Prostate gland (tissue), 2 donors: ENCODE measurements at regions not wholly inside any gene's neighbourhood (a gene's known extent, or its start where the extent isn't known, plus 50 kb on each side); places are given as distances from the start of the nearest gene placed in this dataset.

ENCODE experiments used
- POLR2A ChIP-seq: fragments of 450-650 bp; IDR thresholded peaks from one replicate; pipeline ENCODE4 v1.6.1; 2016; ENCODE audit warnings: antibody characterized with exemption, mild to moderate bottlenecking
- POLR2AphosphoS5 ChIP-seq: sonication (generic); formaldehyde crosslinking; IDR thresholded peaks from one replicate; pipeline ENCODE4 v1.6.1; 2017; ENCODE audit warnings: antibody characterized with exemption
- TF ChIP-seq, protein P1 (sequence below), 4 experiments: fragments of 200-600 bp in 2 of 4; fragments of 450-650 bp in 2 of 4; sonication (generic) in 2 of 4; IDR thresholded peaks; 1 replicate in 3 of 4; 2 replicates in 1 of 4; pipeline ENCODE4 v1.5.1; 2016 to 2019; ENCODE audit warnings: antibody characterized with exemption in 4 of 4, mild to moderate bottlenecking in 2 of 4, moderate library complexity in 2 of 4

DNA sequence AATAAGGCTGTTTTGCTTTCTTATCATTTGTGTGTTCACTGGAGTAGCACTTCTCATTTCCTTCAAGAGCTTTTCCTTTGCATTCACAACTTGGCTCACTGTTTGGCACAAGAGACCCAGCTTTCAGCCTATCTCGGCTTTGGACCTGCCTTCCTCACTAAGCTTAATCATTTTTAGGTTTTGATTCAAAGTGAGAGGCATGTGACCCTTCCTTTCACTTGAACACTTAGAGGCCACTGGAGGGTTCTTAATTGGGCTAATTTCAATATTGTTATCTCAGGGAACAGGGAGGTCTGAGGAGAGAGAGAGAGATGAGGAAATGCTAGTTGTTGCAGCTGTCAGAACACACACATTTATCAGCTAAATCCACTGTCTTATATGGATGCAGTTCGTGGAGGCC lies 82.9 kb upstream of the SCAF8 start:
- TF ChIP-seq POLR2A = no peak
- TF ChIP-seq, protein P1, sequence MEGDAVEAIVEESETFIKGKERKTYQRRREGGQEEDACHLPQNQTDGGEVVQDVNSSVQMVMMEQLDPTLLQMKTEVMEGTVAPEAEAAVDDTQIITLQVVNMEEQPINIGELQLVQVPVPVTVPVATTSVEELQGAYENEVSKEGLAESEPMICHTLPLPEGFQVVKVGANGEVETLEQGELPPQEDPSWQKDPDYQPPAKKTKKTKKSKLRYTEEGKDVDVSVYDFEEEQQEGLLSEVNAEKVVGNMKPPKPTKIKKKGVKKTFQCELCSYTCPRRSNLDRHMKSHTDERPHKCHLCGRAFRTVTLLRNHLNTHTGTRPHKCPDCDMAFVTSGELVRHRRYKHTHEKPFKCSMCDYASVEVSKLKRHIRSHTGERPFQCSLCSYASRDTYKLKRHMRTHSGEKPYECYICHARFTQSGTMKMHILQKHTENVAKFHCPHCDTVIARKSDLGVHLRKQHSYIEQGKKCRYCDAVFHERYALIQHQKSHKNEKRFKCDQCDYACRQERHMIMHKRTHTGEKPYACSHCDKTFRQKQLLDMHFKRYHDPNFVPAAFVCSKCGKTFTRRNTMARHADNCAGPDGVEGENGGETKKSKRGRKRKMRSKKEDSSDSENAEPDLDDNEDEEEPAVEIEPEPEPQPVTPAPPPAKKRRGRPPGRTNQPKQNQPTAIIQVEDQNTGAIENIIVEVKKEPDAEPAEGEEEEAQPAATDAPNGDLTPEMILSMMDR (IDR thresholded peaks at IDR 0.05) = no peak
- no peak for TF ChIP-seq POLR2AphosphoS5
